GM21529 (cell line): ENCODE measurements at regions not wholly inside any gene's neighbourhood (a gene's known extent, or its start where the extent isn't known, plus 50 kb on each side); places are given as distances from the start of the nearest gene placed in this dataset.

ENCODE experiments used
- ATAC-seq: cut with Tn5 transposase; IDR thresholded peaks from one replicate; pipeline ENCODE4 v1.9.1; 2021; ENCODE audit not compliant: unreplicated experiment

GRCh38 chr4:129641179-129641578 lies 545.2 kb downstream of the C4orf33 start:
- peak; percentile 96 for ATAC-seq

- ATAC-seq, result no peak
Measured at GRCh38 chr4:129645461-129645860, 549.5 kb downstream of the C4orf33 start.

- no peak for ATAC-seq
Measured at GRCh38 chr4:129668092-129668491, 572.1 kb downstream of the C4orf33 start.

- ATAC-seq, result no peak
Measured at GRCh38 chr4:129672941-129673340, 577.0 kb downstream of the C4orf33 start.

GRCh38 chr4:129675036-129675435 lies 579.1 kb downstream of the C4orf33 start:
- ATAC-seq, result no peak

- ATAC-seq, result no peak
Measured at GRCh38 chr4:129676934-129677333, 581.0 kb downstream of the C4orf33 start.

- ATAC-seq, result no peak
Measured at GRCh38 chr4:129682586-129682985, 586.6 kb downstream of the C4orf33 start.

GRCh38 chr4:129707949-129708348 lies 612.0 kb downstream of the C4orf33 start:
- ATAC-seq, result no peak

GRCh38 chr4:129708784-129709183 lies 612.8 kb downstream of the C4orf33 start:
- no peak for ATAC-seq

GRCh38 chr4:129738175-129738574 lies 642.2 kb downstream of the C4orf33 start:
- ATAC-seq, result no peak

GRCh38 chr4:129747756-129748155 lies 651.8 kb downstream of the C4orf33 start:
- no peak for ATAC-seq

- ATAC-seq, result no peak
Measured at GRCh38 chr4:129748991-129749390, 653.0 kb downstream of the C4orf33 start.

GRCh38 chr4:129751646-129752045 lies 655.7 kb downstream of the C4orf33 start:
- ATAC-seq, result no peak

- ATAC-seq, result no peak
Measured at GRCh38 chr4:129783596-129783995, 687.6 kb downstream of the C4orf33 start.

- no peak for ATAC-seq
Measured at GRCh38 chr4:129788486-129788885, 692.5 kb downstream of the C4orf33 start.

GRCh38 chr4:129804461-129804981 lies 708.6 kb downstream of the C4orf33 start:
- no peak for ATAC-seq

GRCh38 chr4:129806986-129807385 lies 711.0 kb downstream of the C4orf33 start:
- no peak for ATAC-seq

GRCh38 chr4:129808242-129808641 lies 712.3 kb downstream of the C4orf33 start:
- ATAC-seq, result no peak

- ATAC-seq, result no peak
Measured at GRCh38 chr4:129821073-129821472, 725.1 kb downstream of the C4orf33 start.

GRCh38 chr4:129821963-129822362 lies 726.0 kb downstream of the C4orf33 start:
- no peak for ATAC-seq

GRCh38 chr4:129822701-129823100 lies 726.7 kb downstream of the C4orf33 start:
- ATAC-seq, result no peak

GRCh38 chr4:129823105-129823504 lies 727.2 kb downstream of the C4orf33 start:
- ATAC-seq, result no peak

GRCh38 chr4:129829373-129829772 lies 733.4 kb downstream of the C4orf33 start:
- ATAC-seq, result no peak

GRCh38 chr4:129839687-129840086 lies 743.7 kb downstream of the C4orf33 start:
- ATAC-seq, result no peak
